Thyroid gland (tissue), 4 donors: ENCODE measurements at regions not wholly inside any gene's neighbourhood (a gene's known extent, or its start where the extent isn't known, plus 50 kb on each side); places are given as distances from the start of the nearest gene placed in this dataset.

Experiments
- DNase-seq, 2 donors: peaks; one replicate each; pipeline ENCODE4 v3.0.0-alpha.2; 2019
- H3K27ac ChIP-seq, 3 donors: fragments of 200-600 bp; sonication (generic); 1 replicate in 2 of 3; 2 replicates in 1 of 3; pipeline ENCODE4 v1.5.1; 2016 to 2019; ENCODE audit warnings: mild to moderate bottlenecking in 1 of 3, moderate library complexity in 1 of 3
- H3K27me3 ChIP-seq: fragments of 200-600 bp; sonication (generic); one replicate; pipeline ENCODE4 v1.5.1; 2019
- H3K36me3 ChIP-seq, 2 donors: fragments of 200-600 bp; sonication (generic); one replicate each; pipeline ENCODE4 v1.5.1; 2016 to 2019
- H3K4me1 ChIP-seq, 2 donors: fragments of 200-600 bp; sonication (generic); one replicate each; pipeline ENCODE4 v1.5.1; 2017 to 2019
- H3K4me3 ChIP-seq, 3 donors: fragments of 200-600 bp; sonication (generic); replicated peaks in 1 of 3; 1 replicate in 2 of 3; 2 replicates in 1 of 3; pipeline ENCODE4 v1.5.1; 2016; ENCODE audit warnings: mild to moderate bottlenecking in 1 of 3
- H3K9me3 ChIP-seq: fragments of 200-600 bp; sonication (generic); one replicate; pipeline ENCODE4 v1.5.1; 2017
- CTCF ChIP-seq, 6 experiments: fragments of 200-600 bp in 3 of 6; fragments of 450-650 bp in 3 of 6; sonication (generic) in 3 of 6; IDR thresholded peaks; one replicate each; pipeline ENCODE4 v1.5.1; 2016 to 2019; ENCODE audit warnings: antibody characterized with exemption in 6 of 6, mild to moderate bottlenecking in 2 of 6, inconsistent platforms in 1 of 6, moderate library complexity in 1 of 6
- POLR2A ChIP-seq, 2 donors: fragments of 450-650 bp; IDR thresholded peaks; one replicate each; pipeline ENCODE4 v1.6.1; 2017; ENCODE audit warnings: antibody characterized with exemption in 2 of 2, mild to moderate bottlenecking in 2 of 2, moderate library complexity in 1 of 2
- WGBS, 2 donors: methylation state at CpG; one replicate each; pipeline ENCODE4 v1.1.5; 2017; 5-methylcytosine and 5-hydroxymethylcytosine counted together
- intact Hi-C: fragments of 100-400 bp; cut with DNase I; formaldehyde crosslinking; loops from one replicate; pipeline ENCODE4 v1.15.1; 2023

GRCh38 chr10:130481076-130481930, 345.1 kb downstream of the GLRX3 start:
- 76 to 84% methylated on average over 12 to 13 of the region's 18 CpGs for WGBS, 2 donors
- intact Hi-C loops = no loop called here
- no peak for DNase-seq
- Histone ChIP-seq H3K27me3 (no peaks in the 10 kb centered on the region), H3K4me3 (no peak overlapping the region), H3K27ac (no peak overlapping the region), H3K36me3 (no peaks in the 10 kb centered on the region), H3K4me1 (no peaks in the 10 kb centered on the region), H3K9me3 (no peaks in the 10 kb centered on the region)
- no peak for TF ChIP-seq POLR2A (IDR thresholded peaks at IDR 0.05)
- TF ChIP-seq CTCF (IDR thresholded peaks at IDR 0.05) = no peak

GRCh38 chr10:130481936-130482335, 345.7 kb downstream of the GLRX3 start:
- Histone ChIP-seq H3K4me3 (no peak overlapping the region), H3K9me3 (no peaks in the 10 kb centered on the region), H3K27ac (no peak overlapping the region), H3K36me3 (no peaks in the 10 kb centered on the region), H3K27me3 (no peaks in the 10 kb centered on the region), H3K4me1 (no peaks in the 10 kb centered on the region)
- intact Hi-C loops = no loop called here
- WGBS, 2 donors = 87 to 91% methylated on average over 10 to 11 of the region's 11 CpGs
- no peak for TF ChIP-seq POLR2A (IDR thresholded peaks at IDR 0.05)
- no peak for TF ChIP-seq CTCF (IDR thresholded peaks at IDR 0.05)
- no peak for DNase-seq

DNA sequence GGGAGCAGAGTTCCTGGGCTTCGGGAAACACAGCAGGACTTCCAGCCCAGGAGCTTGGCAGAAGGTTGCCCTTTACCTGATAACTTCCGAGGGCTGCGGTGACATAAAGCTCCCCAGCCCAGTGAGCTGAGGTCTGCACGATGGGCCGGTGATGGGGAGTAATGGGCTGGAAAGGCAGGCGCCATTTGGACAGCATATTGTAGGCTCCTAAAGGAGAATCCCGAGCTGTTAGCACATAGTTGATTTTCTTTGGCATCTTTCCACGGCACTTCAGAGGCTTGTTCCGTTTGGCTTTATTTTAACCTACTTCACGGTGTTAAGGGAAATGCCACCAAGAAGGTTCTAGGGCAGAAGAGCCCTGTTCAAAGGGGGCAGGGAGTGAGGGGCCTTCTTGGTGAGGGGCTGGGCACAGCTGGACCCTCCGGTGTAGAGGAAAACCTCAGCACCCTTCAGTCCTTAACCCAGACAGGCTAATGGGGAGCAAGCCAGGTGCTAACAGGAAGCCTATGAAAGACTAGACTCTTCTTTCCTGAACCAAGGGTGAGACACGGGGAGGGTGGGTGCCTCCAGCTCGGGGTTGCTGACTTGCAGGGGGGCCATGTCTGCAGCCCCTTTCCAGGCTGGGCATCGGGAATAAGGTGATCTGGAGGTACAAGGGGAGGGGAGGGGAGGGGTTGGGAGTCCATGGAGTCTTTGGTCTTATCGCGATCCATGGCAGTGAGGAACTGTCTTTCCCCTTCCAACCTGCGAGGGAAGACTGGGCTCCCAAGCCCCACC, 347.7 kb downstream of the GLRX3 start:
- no peaks in the 10 kb centered on the region for H3K4me1 ChIP-seq
- peak in 1 of 2 donors; percentile 6 for DNase-seq
- no peak overlapping the region for H3K4me3 ChIP-seq
- 40 to 47% methylated on average over 14 to 16 of the region's 17 CpGs for WGBS, 2 donors
- no peak overlapping the region for H3K27ac ChIP-seq
- H3K36me3 ChIP-seq = no peaks in the 10 kb centered on the region
- intact Hi-C loops = no loop called here
- TF ChIP-seq POLR2A (IDR thresholded peaks at IDR 0.05) (no peak), CTCF (IDR thresholded peaks at IDR 0.05) (no peak)
- no peaks in the 10 kb centered on the region for H3K9me3 ChIP-seq
- H3K27me3 ChIP-seq = no peaks in the 10 kb centered on the region

DNA sequence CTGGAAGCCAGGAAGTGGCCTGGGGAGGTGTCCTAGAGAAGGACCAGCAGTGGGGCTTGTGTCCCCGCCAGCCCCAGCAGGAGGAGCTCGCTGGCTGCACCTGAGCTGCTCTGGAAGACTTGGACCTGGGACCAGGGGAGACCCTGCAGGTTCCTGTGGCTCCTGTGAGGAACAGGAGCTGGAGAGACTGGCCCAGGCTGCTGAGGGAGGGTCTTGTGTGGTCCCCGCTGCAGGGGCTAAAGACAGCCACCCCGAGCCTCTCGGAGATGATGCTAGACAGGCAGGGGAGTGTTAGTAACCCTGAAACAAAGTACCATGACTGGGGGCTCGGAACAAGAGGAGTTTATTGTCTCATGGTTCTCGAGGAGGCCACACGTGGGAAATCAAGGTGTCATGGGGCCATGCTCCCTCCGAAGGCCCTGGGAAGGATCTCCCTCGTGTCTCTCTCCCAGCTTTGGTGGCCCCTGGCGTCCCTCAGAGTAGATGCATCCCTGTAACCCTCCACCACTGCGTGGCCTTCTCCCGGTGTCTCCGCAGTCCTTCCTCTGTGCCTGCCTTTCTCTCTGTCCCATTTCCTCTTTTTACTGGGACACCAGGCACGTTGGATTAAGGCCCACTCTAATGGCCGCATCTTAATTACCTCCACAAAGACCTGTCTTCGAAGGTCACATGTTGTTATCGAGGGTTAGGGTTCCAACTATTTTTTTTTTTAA, 348.4 kb downstream of the GLRX3 start:
- intact Hi-C loops = no loop called here
- Histone ChIP-seq H3K9me3 (no peaks in the 10 kb centered on the region), H3K4me3 (no peak overlapping the region), H3K27me3 (no peaks in the 10 kb centered on the region), H3K4me1 (no peaks in the 10 kb centered on the region), H3K27ac (no peak overlapping the region), H3K36me3 (no peaks in the 10 kb centered on the region)
- no peak for TF ChIP-seq CTCF (IDR thresholded peaks at IDR 0.05)
- no peak for TF ChIP-seq POLR2A (IDR thresholded peaks at IDR 0.05)
- 92 to 95% methylated on average over 16 to 17 of the region's 18 CpGs for WGBS, 2 donors
- DNase-seq = no peak
